Aorta (tissue), 5 donors: ENCODE measurements at regions not wholly inside any gene's neighbourhood (a gene's known extent, or its start where the extent isn't known, plus 50 kb on each side); places are given as distances from the start of the nearest gene placed in this dataset.
"Not testable (repeated sequence)": the region's sequence is repeated elsewhere in the genome, so short reads cannot be mapped to it uniquely, and the experiment has no call there.

Experiments
- ATAC-seq: fragments of 200-7000 bp; cut with Tn5 transposase; one replicate; pipeline ENCODE4 v1.9.1; 2022; ENCODE audit warnings: moderate library complexity; ENCODE audit not compliant: low FRiP score
- DNase-seq, 2 donors: peaks; one replicate each; pipeline ENCODE4 v3.0.0-alpha.2; 2020
- H3K27ac ChIP-seq, 2 donors: one replicate each; pipeline ENCODE4 v1.5.1; 2013; ENCODE audit warnings: low read length in 2 of 2, mild to moderate bottlenecking in 2 of 2, moderate library complexity in 2 of 2, control low read depth in 1 of 2, inconsistent platforms in 1 of 2, low read depth in 1 of 2
- H3K27me3 ChIP-seq, 2 donors: one replicate each; pipeline ENCODE4 v1.6.1; 2013; ENCODE audit warnings: control low read depth in 1 of 2, low read length in 1 of 2, mild to moderate bottlenecking in 1 of 2, moderate library complexity in 1 of 2; ENCODE audit not compliant: insufficient read depth in 2 of 2, control insufficient read depth in 1 of 2
- H3K36me3 ChIP-seq, 2 donors: one replicate each; pipeline ENCODE4 v1.6.1; 2013; ENCODE audit warnings: control low read depth in 1 of 2, low read length in 1 of 2, mild to moderate bottlenecking in 1 of 2; ENCODE audit not compliant: insufficient read depth in 2 of 2, control insufficient read depth in 1 of 2
- H3K4me1 ChIP-seq, 2 donors: one replicate each; pipeline ENCODE4 v1.6.1; 2013; ENCODE audit warnings: low read length in 2 of 2, control low read depth in 1 of 2, mild to moderate bottlenecking in 1 of 2, moderate library complexity in 1 of 2; ENCODE audit not compliant: insufficient read depth in 2 of 2, control insufficient read depth in 1 of 2
- H3K4me3 ChIP-seq, 2 donors: one replicate each; pipeline ENCODE4 v1.5.1; 2013; ENCODE audit warnings: low read length in 2 of 2, control low read depth in 1 of 2, mild to moderate bottlenecking in 1 of 2
- H3K9me3 ChIP-seq: one replicate; pipeline ENCODE4 v1.6.1; 2013; ENCODE audit warnings: mild to moderate bottlenecking, low read length; ENCODE audit not compliant: control insufficient read depth
- WGBS, 2 donors: extraction: QIAGEN DNeasy Blood & Tissue Kit; methylation state at CpG; one replicate each; pipeline ENCODE4 v1.1.7; 2013; 5-methylcytosine and 5-hydroxymethylcytosine counted together
- intact Hi-C, 2 donors: fragments of 100-400 bp; cut with DNase I; formaldehyde crosslinking; loops; one replicate each; pipeline versions ENCODE4 v1.14.2 to v1.15.0; 2022
- donor health status: healthy with polysubstance abuse.
- donor health status: Bipolar disorder and iron deficiency.
- donor health status: DM: no; HTN: no; CAD: no.
- donor health status: DM: no; HTN: no; CAD: no.
- donor health status: DM: yes; HTN: yes; CAD: no.

- no peaks in the 10 kb centered on the region for H3K27me3 ChIP-seq
- H3K27ac ChIP-seq = no peak overlapping the region
- no peaks in the 10 kb centered on the region for H3K36me3 ChIP-seq
- no peak overlapping the region for H3K4me3 ChIP-seq
- no peaks in the 10 kb centered on the region for H3K4me1 ChIP-seq
- DNase-seq = no peak
- ATAC-seq = no peak
- no peaks in the 10 kb centered on the region for H3K9me3 ChIP-seq
- intact Hi-C loops = no loop called here
Measured at GRCh38 chr6:121733234-121733633, 297.8 kb downstream of the GJA1 start.

- intact Hi-C loops, H3K4me1 ChIP-seq, H3K27me3 ChIP-seq, H3K4me3 ChIP-seq, DNase-seq, H3K9me3 ChIP-seq, ATAC-seq, H3K27ac ChIP-seq, H3K36me3 ChIP-seq: not testable (repeated sequence)
- WGBS, 2 donors = 92 to 95% methylated on average over 6 of the region's 6 CpGs
Measured at GRCh38 chr6:121740188-121740587, 304.7 kb downstream of the GJA1 start.

GRCh38 chr6:121743691-121744090 lies 308.2 kb downstream of the GJA1 start:
- Histone ChIP-seq H3K4me3 (no peak overlapping the region), H3K4me1 (no peaks in the 10 kb centered on the region), H3K9me3 (no peaks in the 10 kb centered on the region), H3K27me3 (no peaks in the 10 kb centered on the region), H3K36me3 (no peaks in the 10 kb centered on the region), H3K27ac (no peak overlapping the region)
- no peak for ATAC-seq
- 93 to 100% methylated on average over 1 of the region's 1 CpG for WGBS, 2 donors
- DNase-seq = no peak
- intact Hi-C loops = no loop called here

- Histone ChIP-seq H3K27me3 (no peaks in the 10 kb centered on the region), H3K27ac (no peak overlapping the region), H3K4me3 (no peak overlapping the region), H3K4me1 (no peaks in the 10 kb centered on the region), H3K36me3 (no peaks in the 10 kb centered on the region), H3K9me3 (no peaks in the 10 kb centered on the region)
- DNase-seq = no peak
- ATAC-seq = no peak
- 71 to 72% methylated on average over 4 of the region's 4 CpGs for WGBS, 2 donors
- intact Hi-C loops = no loop called here
Measured at GRCh38 chr6:121748376-121748775, 312.9 kb downstream of the GJA1 start.

- 98% methylated on average over 2 of the region's 2 CpGs for WGBS, 2 donors
- Histone ChIP-seq H3K4me3 (no peak overlapping the region), H3K27me3 (no peaks in the 10 kb centered on the region), H3K36me3 (no peaks in the 10 kb centered on the region), H3K4me1 (no peaks in the 10 kb centered on the region), H3K27ac (no peak overlapping the region), H3K9me3 (no peaks in the 10 kb centered on the region)
- intact Hi-C loops = no loop called here
- ATAC-seq (no peak), DNase-seq (no peak)
Measured at GRCh38 chr6:121748850-121749249, 313.4 kb downstream of the GJA1 start.

- WGBS, 2 donors = 97 to 100% methylated on average over 1 of the region's 1 CpG
- H3K27ac ChIP-seq = no peak overlapping the region
- H3K36me3 ChIP-seq = no peaks in the 10 kb centered on the region
Measured at GRCh38 chr6:121755485-121755884, 320.0 kb downstream of the GJA1 start.

GRCh38 chr6:121756666-121757065 lies 321.2 kb downstream of the GJA1 start:
- H3K27ac ChIP-seq = no peak overlapping the region
- H3K27me3 ChIP-seq = no peaks in the 10 kb centered on the region
- WGBS, 2 donors = 52 to 68% methylated on average over 1 of the region's 1 CpG
- no peak overlapping the region for H3K4me3 ChIP-seq
- intact Hi-C loops = no loop called here
- ATAC-seq = no peak
- no peaks in the 10 kb centered on the region for H3K36me3 ChIP-seq
- no peak for DNase-seq
- no peaks in the 10 kb centered on the region for H3K9me3 ChIP-seq
- H3K4me1 ChIP-seq = peaks cover 0 to 2% of the 10 kb centered on the region in 2 donors

More at GRCh38 chr6:121755485-121755884, 320.0 kb downstream of the GJA1 start:
- no peak overlapping the region for H3K4me3 ChIP-seq
- ATAC-seq (no peak), DNase-seq (no peak)
- no peaks in the 10 kb centered on the region for H3K27me3 ChIP-seq
- intact Hi-C loops = no loop called here
- peaks cover 0 to 2% of the 10 kb centered on the region in 2 donors for H3K4me1 ChIP-seq
- no peaks in the 10 kb centered on the region for H3K9me3 ChIP-seq

- WGBS, 2 donors = 84 to 94% methylated on average over 1 of the region's 1 CpG
- Histone ChIP-seq H3K9me3 (no peaks in the 10 kb centered on the region), H3K27me3 (no peaks in the 10 kb centered on the region), H3K4me1 (peaks cover 0 to 2% of the 10 kb centered on the region in 2 donors), H3K36me3 (no peaks in the 10 kb centered on the region), H3K27ac (no peak overlapping the region), H3K4me3 (no peak overlapping the region)
- DNase-seq (no peak), ATAC-seq (no peak)
- intact Hi-C loops = no loop called here
Measured at GRCh38 chr6:121759370-121759769, 323.9 kb downstream of the GJA1 start.

GRCh38 chr6:121760191-121760590 lies 324.7 kb downstream of the GJA1 start:
- Histone ChIP-seq H3K4me1 (peaks cover 0 to 5% of the 10 kb centered on the region in 2 donors), H3K4me3 (no peak overlapping the region), H3K27ac (no peak overlapping the region), H3K27me3 (no peaks in the 10 kb centered on the region), H3K36me3 (no peaks in the 10 kb centered on the region), H3K9me3 (no peaks in the 10 kb centered on the region)
- no peak for DNase-seq
- no peak for ATAC-seq
- intact Hi-C loops = loop anchor here in 1 of 2 donors (10.0 kb wide), 1 partner anchor 45 kb away; no protein-coding TSS in a partner anchor
- 86 to 87% methylated on average over 11 of the region's 11 CpGs for WGBS, 2 donors
